Fibroblast of pulmonary artery (primary cell): ENCODE measurements at regions not wholly inside any gene's neighbourhood (a gene's known extent, or its start where the extent isn't known, plus 50 kb on each side); places are given as distances from the start of the nearest gene placed in this dataset.

ENCODE experiments used
- DNase-seq: peaks from one replicate; pipeline ENCODE4 v3.0.0-alpha.2; 2010; ENCODE audit warnings: low read depth
- H3K4me3 ChIP-seq: replicated peaks from 2 replicates; pipeline ENCODE4 v1.5.1; 2011; ENCODE audit warnings: low read depth, mild to moderate bottlenecking, control low read depth, low read length, moderate library complexity
- TF ChIP-seq, protein P1 (sequence below): IDR thresholded peaks from 2 replicates; pipeline ENCODE4 v1.5.1; 2011; ENCODE audit warnings: mild to moderate bottlenecking, control low read depth, low read length, inconsistent platforms; ENCODE audit errors: missing control alignments

DNA sequence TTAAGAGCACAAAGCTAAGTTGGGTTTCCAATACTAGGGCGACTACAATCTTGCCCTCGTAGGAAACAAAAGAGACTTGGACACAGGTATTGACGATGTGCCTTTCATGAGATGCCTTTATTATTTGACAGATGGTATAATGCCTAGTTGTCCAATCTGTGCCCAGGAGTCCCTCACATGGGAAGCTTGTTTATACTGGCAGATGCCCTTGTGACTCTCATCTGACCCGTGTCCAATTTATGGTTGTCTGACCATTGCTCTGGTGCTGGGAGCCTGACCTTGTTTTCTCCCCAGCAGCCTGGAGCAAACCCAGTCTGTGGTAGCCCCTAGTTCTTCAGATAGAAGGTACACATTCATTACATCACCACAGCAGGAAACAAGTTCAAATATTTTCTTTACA, 511.7 kb downstream of the AGTPBP1 start:
- no peak for DNase-seq
- no peak overlapping the region for H3K4me3 ChIP-seq
- TF ChIP-seq, protein P1, sequence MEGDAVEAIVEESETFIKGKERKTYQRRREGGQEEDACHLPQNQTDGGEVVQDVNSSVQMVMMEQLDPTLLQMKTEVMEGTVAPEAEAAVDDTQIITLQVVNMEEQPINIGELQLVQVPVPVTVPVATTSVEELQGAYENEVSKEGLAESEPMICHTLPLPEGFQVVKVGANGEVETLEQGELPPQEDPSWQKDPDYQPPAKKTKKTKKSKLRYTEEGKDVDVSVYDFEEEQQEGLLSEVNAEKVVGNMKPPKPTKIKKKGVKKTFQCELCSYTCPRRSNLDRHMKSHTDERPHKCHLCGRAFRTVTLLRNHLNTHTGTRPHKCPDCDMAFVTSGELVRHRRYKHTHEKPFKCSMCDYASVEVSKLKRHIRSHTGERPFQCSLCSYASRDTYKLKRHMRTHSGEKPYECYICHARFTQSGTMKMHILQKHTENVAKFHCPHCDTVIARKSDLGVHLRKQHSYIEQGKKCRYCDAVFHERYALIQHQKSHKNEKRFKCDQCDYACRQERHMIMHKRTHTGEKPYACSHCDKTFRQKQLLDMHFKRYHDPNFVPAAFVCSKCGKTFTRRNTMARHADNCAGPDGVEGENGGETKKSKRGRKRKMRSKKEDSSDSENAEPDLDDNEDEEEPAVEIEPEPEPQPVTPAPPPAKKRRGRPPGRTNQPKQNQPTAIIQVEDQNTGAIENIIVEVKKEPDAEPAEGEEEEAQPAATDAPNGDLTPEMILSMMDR, result no peak

DNA sequence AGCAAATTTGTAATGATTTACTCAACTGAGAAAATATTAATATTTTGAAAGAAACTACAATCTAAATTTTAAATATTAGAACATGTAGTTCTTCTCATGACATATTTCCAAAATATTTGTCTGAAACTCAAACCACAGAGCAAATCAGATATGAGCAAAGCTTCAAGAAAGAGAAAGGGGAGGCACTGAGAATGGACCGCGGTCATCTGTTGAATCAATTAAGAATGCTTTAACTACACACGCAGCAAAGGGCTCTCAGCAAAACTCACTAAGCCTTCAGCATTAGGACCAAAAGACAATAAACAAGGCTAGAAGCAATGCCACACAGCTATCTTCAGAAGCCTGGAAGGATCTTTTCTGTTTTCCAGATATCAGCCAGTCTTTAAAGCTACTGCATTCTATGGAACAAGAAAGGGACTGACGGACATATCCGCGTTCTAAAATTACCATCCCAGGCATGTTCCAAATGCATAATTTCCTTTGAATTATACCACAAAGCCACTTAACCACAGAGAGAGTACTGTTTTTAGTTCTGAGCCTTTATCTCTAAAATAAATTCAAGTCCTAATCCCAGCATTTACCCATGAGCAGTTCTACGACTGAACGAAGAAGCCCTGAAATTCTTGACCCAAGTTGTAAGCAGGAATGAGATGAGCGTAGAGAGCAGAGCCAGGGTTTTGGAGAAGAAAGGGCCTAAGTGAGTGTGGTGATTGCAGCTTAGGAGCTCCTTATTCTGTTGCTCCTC, 513.5 kb downstream of the AGTPBP1 start:
- DNase-seq, result no peak
- TF ChIP-seq, protein P1, result no peak
- H3K4me3 ChIP-seq, result no peak overlapping the region

DNA sequence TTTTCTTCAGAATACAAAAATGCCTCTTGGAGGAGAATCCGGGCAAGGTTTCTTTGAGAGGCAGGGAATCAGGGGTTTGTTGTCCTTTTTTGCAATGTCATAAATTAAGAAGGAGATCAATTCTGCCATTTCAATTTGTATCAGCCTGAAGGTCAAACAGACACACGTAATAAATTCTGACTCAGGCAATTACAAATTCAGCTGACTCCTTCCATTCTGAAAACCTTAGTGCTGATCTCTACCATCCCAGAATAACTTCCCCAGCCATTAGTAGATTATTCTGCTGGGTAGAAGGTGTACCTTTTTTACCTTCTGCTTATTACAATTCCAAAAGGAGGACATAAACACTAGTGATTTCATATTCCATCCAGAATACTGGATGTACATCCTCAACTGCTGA, 516.6 kb downstream of the AGTPBP1 start:
- H3K4me3 ChIP-seq, result no peak overlapping the region
- TF ChIP-seq, protein P1, result no peak
- no peak for DNase-seq

DNA sequence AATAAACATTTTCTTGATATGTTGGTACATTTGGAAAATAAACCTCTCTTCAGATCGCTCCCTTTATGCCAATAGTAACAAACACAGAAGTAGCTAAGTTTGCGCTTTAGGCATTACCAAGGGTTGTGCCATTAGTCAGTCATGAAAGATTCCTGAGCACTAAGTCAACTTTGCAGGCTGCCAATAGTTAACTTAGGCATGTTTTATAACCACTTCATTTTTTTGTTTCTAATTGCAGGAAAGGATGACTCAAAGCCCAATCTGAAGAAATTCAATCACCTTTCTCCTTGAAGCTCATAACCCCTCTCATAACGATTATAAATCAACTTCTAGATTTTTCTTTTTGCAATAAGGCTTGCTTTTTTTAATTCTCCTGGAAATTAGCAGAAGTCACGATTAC, 517.0 kb downstream of the AGTPBP1 start:
- TF ChIP-seq, protein P1, result no peak
- DNase-seq, result peak; percentile 58
- H3K4me3 ChIP-seq, result no peak overlapping the region

DNA sequence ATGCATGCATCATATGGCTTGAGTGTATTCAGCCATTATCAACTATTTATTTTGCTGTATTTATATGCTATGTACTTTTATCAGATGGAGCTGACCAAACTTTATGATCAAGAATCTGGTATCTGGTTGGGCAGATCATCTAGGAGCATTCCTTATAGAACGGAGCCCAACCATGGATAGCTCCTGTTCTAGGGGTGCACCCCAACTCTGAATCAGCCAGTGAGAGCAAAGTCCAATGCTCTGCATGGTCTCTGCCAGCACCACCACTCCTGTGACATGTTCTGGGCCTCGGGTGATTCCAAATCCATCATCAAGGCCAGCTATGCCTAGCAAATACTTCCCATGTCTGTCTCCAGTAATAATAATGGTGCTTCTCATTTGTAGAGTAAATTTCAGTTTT, 517.5 kb downstream of the AGTPBP1 start:
- no peak for DNase-seq
- H3K4me3 ChIP-seq, result no peak overlapping the region
- TF ChIP-seq, protein P1, result no peak

DNA sequence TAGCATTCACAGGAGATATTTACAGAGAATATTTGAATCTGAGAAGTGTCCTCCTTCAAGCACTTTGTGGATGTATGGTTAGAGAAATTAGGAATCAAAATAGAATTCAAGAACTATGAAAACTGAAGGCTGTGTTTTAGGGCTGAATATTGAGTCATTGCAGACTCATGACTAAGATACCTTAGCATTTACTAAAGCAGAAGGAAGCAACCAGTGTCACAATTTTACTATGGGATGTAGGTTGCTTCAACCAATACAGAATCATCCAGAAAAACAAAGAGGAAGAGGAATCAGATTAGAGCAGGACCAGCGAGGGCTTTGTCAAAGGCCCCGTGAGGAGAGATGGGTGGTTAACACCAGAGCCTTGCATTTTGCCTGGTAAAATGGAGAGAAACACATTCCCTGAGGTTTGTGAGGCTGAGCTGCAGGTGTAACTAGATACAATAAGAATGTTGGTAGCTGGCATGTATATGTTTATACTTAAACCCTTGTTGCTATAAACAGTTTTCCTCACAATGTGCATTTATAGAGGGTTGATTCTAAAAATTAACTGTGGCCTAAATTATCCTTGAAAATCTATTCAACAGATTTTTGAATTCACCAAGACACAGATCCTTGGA, 518.1 kb downstream of the AGTPBP1 start:
- H3K4me3 ChIP-seq, result no peak overlapping the region
- TF ChIP-seq, protein P1, result no peak
- no peak for DNase-seq

DNA sequence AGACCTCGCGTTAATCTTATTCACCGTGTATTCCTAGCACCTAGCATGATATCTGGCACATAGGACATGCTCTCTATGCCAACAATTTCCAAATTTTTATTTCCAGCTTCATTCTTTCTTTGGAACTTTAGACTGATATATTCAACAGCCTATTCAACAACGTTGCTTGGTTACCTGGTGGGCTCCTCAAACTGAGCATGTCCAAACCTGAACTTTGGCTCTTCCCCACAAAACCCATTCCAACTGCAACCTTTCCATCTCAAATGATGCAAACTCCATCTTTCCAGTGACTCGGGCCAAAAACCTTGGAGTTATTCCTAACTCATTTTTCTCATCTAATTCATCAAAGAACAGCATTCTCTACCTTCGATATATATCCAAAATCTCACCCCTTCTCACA, 525.2 kb downstream of the AGTPBP1 start:
- no peak for DNase-seq
- TF ChIP-seq, protein P1, result no peak
- H3K4me3 ChIP-seq, result no peak overlapping the region
